ENCODE measurements at regions not wholly inside any gene's neighbourhood (a gene's known extent, or its start where the extent isn't known, plus 50 kb on each side); places are given as distances from the start of the nearest gene placed in this dataset.

DNA sequence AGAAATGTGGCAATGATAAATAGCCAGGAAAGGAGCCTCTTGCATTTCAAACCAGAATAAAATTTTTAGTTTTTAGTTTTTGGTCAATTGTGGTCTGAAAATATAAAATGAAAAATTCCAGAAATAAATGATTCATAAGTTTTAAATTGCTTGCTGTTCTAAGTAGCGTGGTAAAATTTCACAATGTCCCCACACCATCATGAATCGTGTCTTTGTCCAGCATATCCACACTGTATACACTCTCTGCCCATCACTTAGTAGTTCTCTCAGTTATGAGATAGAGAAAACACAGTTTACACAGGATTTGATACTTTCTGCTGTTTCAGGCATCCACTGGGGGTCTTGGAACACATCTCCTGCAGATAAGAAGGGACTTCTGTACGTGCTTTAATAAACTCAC lies 783.9 kb downstream of the TSN start:
- Histone ChIP-seq H3K4me1 (replicated peaks in 1 of 4; ENCODE audit: control insufficient read depth in 3 of 4, insufficient read depth in 4 of 4, low read length in 3 of 4) (no peaks in the 10 kb centered on the region), H3K14ac (ENCODE audit: insufficient read length) (no peak overlapping the region), H2BK120ac (replicated peaks; ENCODE audit: low read depth, low read length) (no peak overlapping the region), H3K23ac (ENCODE audit: insufficient read length) (no peak overlapping the region), H4K91ac (replicated peaks; ENCODE audit: insufficient read length, low read length) (no peak overlapping the region), H2BK5ac (ENCODE audit: low read depth, low read length) (no peak overlapping the region), H3K9ac (replicated peaks in 1 of 4; ENCODE audit: extremely low read depth in 1 of 4, low read depth in 3 of 4, low read length in 3 of 4) (no peak overlapping the region), H3K23me2 (ENCODE audit: low read depth, low read length) (no peaks in the 10 kb centered on the region), H3K79me2 (ENCODE audit: control insufficient read depth in 1 of 2, insufficient read depth in 2 of 2, low read length in 2 of 2) (no peaks in the 10 kb centered on the region), H2AK5ac (ENCODE audit: low read depth, low read length) (no peak overlapping the region), H4K5ac (ENCODE audit: insufficient read length, low read depth, low read length) (no peak overlapping the region), H2BK20ac (ENCODE audit: low read length) (no peak overlapping the region), H4K20me1 (replicated peaks in 1 of 2; ENCODE audit: control insufficient read depth in 1 of 2, insufficient read depth in 2 of 2, low read length in 2 of 2) (no peaks in the 10 kb centered on the region), H3K4ac (replicated peaks; ENCODE audit: insufficient read length, low read depth, low read length) (no peak overlapping the region), H3K56ac (replicated peaks; ENCODE audit: insufficient read length, low read depth, low read length) (no peak overlapping the region), H3K4me2 (ENCODE audit: insufficient read depth in 1 of 2, low read depth in 2 of 2, low read length in 2 of 2) (no peak overlapping the region), H4K8ac (ENCODE audit: extremely low read depth, insufficient read depth, low read length) (no peak overlapping the region), H3K9me3 (ENCODE audit: insufficient read depth in 2 of 2, low read depth in 1 of 2, low read length in 1 of 2) (no peaks in the 10 kb centered on the region), H3K27ac (ENCODE audit: low read depth, low read length) (no peak overlapping the region), H3K18ac (ENCODE audit: extremely low read depth, low read length) (no peak overlapping the region), H3K27me3 (replicated peaks in 1 of 4; ENCODE audit: control insufficient read depth in 3 of 4, extremely low read depth in 1 of 4, insufficient read depth in 3 of 4, low read length in 3 of 4) (no peaks in the 10 kb centered on the region), H3K36me3 (ENCODE audit: control insufficient read depth in 2 of 4, insufficient read depth in 4 of 4, low read length in 3 of 4) (no peaks in the 10 kb centered on the region), H3K79me1 (ENCODE audit: low read depth, low read length) (no peaks in the 10 kb centered on the region), H3K4me3 (ENCODE audit: extremely low read depth in 1 of 4, insufficient read depth in 2 of 4, low read depth in 3 of 4, low read length in 4 of 4) (no peak overlapping the region), H2BK15ac (ENCODE audit: low read length) (no peak overlapping the region), H2BK12ac (ENCODE audit: low read depth, low read length) (no peak overlapping the region), H2AFZ (ENCODE audit: low read length) (no peak overlapping the region)
- no peak for FAIRE-seq
- ChIA-PET POLR2A (ENCODE audit: partially characterized antibody) (no interaction called here), CTCF (ENCODE audit: partially characterized antibody) (no interaction called here)
- no peak for TF ChIP-seq NRF1 (IDR thresholded peaks at IDR 0.05; ENCODE audit: low read depth, low read length)
- 92% methylated on average over 3 of the region's 3 CpGs; no CpG with 5 or more reads in 1 of the 2 experiments for WGBS, 2 experiments (ENCODE audit: extremely low coverage in 1 of 2, insufficient coverage in 1 of 2, insufficient read length in 1 of 2, insufficient replicate concordance in 2 of 2, low coverage in 1 of 2, low lambda C conversion rate in 2 of 2, missing lambda C conversion rate in 1 of 2)
- DNase-seq (ENCODE audit: low read depth in 1 of 2, low spot score in 2 of 2), result no peak
